Thoracic aorta (tissue), 2 donors: ENCODE measurements at regions not wholly inside any gene's neighbourhood (a gene's known extent, or its start where the extent isn't known, plus 50 kb on each side); places are given as distances from the start of the nearest gene placed in this dataset.
A peak's percentile ranks its signal among the peaks of the same experiment; 100 is the strongest.

Experiments
- ATAC-seq: fragments of 150-250 bp; one replicate; pipeline ENCODE4 v1.8.0; 2017; ENCODE audit warnings: low read depth; ENCODE audit not compliant: insufficient number of reproducible peaks, low FRiP score
- DNase-seq: peaks from one replicate; pipeline ENCODE4 v3.0.0-alpha.2; 2020; ENCODE audit warnings: low spot score
- H3K27ac ChIP-seq, 2 donors: fragments of 200-600 bp; sonication (generic); 1 replicate in 1 of 2; 2 replicates in 1 of 2; pipeline ENCODE4 v1.5.1; 2016; ENCODE audit warnings: mild to moderate bottlenecking in 2 of 2, moderate library complexity in 2 of 2
- H3K27me3 ChIP-seq: fragments of 200-600 bp; sonication (generic); replicated peaks from 2 replicates; pipeline ENCODE4 v1.6.0; 2016; ENCODE audit warnings: mild to moderate bottlenecking; ENCODE audit not compliant: insufficient read depth
- H3K36me3 ChIP-seq: fragments of 200-600 bp; sonication (generic); one replicate; pipeline ENCODE4 v1.5.1; 2016
- H3K4me1 ChIP-seq, 2 donors: fragments of 200-600 bp; sonication (generic); 1 replicate in 1 of 2; 2 replicates in 1 of 2; pipeline versions ENCODE4 v1.5.1 to v1.6.0; 2016; ENCODE audit warnings: low read depth in 2 of 2, mild to moderate bottlenecking in 1 of 2; ENCODE audit not compliant: control insufficient read depth in 1 of 2
- H3K4me3 ChIP-seq: fragments of 200-600 bp; sonication (generic); 2 replicates; pipeline ENCODE4 v1.5.1; 2016; ENCODE audit warnings: mild to moderate bottlenecking
- H3K9me3 ChIP-seq: fragments of 200-600 bp; sonication (generic); 2 replicates; pipeline ENCODE4 v1.5.1; 2016
- TF ChIP-seq, protein P1 (sequence below): fragments of 200-600 bp; sonication (generic); IDR thresholded peaks from one replicate; pipeline ENCODE4 v1.5.1; 2019; ENCODE audit warnings: antibody characterized with exemption

DNA sequence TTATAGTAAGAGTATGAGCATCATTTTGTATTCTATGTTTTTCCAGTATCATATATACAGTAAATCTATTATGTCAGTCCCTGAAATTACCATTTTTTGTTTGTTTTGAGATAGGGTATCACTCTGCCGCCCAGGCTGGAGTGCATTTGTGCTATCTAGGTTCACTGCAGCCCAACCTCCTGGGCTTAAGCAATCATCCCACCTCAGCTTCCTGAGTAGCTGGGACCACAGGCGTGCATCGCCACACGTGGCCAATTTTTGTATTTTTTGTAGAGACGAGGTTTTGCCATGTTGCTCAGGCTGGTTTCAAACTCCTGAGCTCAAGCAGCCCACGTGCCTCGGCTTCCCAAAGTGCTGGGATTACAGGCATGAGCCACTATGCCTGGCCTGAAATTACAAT, 85.6 kb downstream of the ZNF330 start:
- H3K9me3 ChIP-seq: no peaks in the 10 kb centered on the region
- H3K27ac ChIP-seq: no peak overlapping the region
- no peak for DNase-seq
- no peak for ATAC-seq
- H3K4me3 ChIP-seq: no peak overlapping the region
- TF ChIP-seq, protein P1, sequence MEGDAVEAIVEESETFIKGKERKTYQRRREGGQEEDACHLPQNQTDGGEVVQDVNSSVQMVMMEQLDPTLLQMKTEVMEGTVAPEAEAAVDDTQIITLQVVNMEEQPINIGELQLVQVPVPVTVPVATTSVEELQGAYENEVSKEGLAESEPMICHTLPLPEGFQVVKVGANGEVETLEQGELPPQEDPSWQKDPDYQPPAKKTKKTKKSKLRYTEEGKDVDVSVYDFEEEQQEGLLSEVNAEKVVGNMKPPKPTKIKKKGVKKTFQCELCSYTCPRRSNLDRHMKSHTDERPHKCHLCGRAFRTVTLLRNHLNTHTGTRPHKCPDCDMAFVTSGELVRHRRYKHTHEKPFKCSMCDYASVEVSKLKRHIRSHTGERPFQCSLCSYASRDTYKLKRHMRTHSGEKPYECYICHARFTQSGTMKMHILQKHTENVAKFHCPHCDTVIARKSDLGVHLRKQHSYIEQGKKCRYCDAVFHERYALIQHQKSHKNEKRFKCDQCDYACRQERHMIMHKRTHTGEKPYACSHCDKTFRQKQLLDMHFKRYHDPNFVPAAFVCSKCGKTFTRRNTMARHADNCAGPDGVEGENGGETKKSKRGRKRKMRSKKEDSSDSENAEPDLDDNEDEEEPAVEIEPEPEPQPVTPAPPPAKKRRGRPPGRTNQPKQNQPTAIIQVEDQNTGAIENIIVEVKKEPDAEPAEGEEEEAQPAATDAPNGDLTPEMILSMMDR: no peak
- no peaks in the 10 kb centered on the region for H3K27me3 ChIP-seq
- no peaks in the 10 kb centered on the region for H3K4me1 ChIP-seq
- H3K36me3 ChIP-seq: no peaks in the 10 kb centered on the region

DNA sequence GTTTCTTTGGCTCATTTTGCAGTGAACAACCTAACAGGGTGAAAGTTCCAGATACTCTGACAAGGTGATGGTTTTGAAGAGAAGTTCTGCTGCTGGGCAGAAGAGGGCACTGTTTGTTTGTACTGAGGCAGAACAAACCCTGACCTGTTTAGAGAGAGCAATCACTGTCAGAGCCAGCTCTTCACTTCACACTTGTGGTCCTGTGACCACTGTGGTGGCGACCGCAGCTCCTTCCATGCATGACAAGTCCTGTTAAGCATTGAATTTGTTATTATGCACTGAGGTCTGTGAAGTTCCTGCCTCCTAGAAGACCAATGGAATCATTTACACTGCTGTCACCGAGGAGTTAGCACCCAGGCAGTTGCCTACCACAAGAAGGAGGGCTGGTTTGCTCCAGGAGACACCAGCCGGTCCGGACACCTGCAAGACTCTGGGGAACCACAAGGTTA, 86.6 kb downstream of the ZNF330 start:
- Histone ChIP-seq H3K9me3 (no peaks in the 10 kb centered on the region), H3K4me3 (no peak overlapping the region), H3K4me1 (no peaks in the 10 kb centered on the region), H3K36me3 (no peaks in the 10 kb centered on the region), H3K27ac (no peak overlapping the region), H3K27me3 (no peaks in the 10 kb centered on the region)
- TF ChIP-seq, protein P1: peak; percentile 55
- no peak for DNase-seq
- ATAC-seq: peak; percentile 88

DNA sequence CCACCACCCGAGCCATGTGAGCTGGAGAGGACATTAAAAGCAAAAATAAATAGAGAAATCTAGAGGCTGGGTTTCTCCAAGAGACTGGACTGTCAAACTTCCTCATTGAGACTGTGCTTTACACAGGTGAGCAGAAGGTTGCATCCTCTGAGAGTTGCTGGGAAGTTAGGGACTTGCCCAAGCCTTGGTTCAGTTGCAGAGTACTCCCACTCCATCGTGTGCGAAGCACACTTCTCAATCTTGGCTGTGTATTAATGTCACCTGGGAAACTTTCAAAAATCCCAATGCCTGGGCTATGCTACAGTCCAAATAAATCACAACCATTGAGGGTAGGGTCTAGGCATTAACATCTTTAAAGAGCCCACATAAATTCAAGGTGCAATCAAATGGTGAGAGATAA, 89.2 kb downstream of the ZNF330 start:
- ATAC-seq (no peak), DNase-seq (no peak)
- no peaks in the 10 kb centered on the region for H3K36me3 ChIP-seq
- H3K9me3 ChIP-seq: no peaks in the 10 kb centered on the region
- H3K27ac ChIP-seq: no peak overlapping the region
- H3K4me1 ChIP-seq: no peaks in the 10 kb centered on the region
- no peak overlapping the region for H3K4me3 ChIP-seq
- no peaks in the 10 kb centered on the region for H3K27me3 ChIP-seq
- TF ChIP-seq, protein P1: no peak

DNA sequence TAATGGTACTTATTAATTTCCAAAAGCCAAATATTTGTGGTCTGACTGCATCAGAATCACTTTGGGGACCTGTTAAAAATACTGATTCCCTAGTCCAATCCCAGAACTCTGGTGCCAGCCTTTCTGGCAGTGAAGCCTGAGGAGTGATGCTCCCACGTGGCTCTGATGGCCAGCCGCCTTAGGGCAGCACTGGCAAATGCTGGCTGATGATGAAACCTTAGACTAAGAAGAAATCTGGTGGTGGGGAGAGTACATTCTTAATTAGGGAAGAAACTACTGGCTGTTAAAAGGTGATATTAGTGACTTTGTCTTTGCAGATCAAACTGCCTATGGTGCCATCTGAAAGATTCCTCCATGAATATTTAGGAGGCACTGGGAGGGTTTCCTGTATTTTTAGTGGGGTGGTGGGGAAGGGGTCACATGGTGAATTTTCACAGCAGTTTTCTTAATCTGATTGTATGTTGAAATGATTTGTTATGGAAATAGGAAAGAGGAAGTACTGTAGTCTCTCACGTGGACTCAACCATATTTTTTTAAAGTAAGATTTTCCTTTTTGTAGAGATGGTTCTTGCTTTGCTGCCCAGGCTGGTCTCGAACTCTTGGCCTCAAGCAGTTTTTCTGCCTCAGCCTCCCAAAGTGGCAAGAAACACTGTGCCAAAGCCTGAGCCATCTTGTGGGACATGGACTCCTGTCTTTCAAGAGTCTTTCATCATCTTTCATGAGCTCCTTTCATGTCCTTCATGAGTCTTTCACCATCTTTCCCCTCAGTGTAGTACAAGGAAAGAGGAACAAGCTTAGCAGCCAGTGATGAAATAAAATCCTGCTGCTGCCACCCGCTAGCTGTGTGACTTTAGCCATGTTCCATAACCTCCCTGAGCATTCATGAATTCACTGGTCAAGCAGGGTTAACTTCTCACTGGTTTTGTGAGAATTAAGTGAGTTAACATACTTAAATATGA, 90.8 kb downstream of the ZNF330 start:
- Histone ChIP-seq H3K36me3 (no peaks in the 10 kb centered on the region), H3K27me3 (no peaks in the 10 kb centered on the region), H3K4me1 (no peaks in the 10 kb centered on the region), H3K27ac (no peak overlapping the region), H3K9me3 (no peaks in the 10 kb centered on the region), H3K4me3 (no peak overlapping the region)
- TF ChIP-seq, protein P1: no peak
- DNase-seq: no peak
- ATAC-seq: no peak

DNA sequence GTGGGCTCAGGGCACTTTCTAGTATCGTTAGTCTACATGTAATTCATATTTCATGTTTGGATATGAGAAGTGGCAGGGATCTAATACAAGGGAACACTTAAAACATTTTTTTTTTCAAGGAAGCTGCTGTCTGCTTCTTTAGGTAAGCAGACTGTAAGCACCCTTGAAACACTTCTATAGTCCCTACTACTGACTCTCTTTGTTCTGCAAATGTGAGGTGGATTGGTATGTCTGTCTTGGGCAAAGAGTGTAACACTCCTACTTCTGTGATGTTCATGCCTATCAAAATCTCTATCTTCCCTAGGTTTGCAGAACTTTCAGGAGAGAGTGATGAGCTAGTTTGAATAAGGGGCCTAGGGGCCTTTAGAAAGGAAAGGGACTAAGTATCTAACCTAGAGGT, 93.9 kb downstream of the ZNF330 start:
- Histone ChIP-seq H3K4me1 (no peaks in the 10 kb centered on the region), H3K9me3 (no peaks in the 10 kb centered on the region), H3K27me3 (no peaks in the 10 kb centered on the region), H3K4me3 (no peak overlapping the region), H3K27ac (no peak overlapping the region), H3K36me3 (no peaks in the 10 kb centered on the region)
- TF ChIP-seq, protein P1: no peak
- no peak for ATAC-seq
- no peak for DNase-seq
